GM12878 (cell line): ENCODE measurements at regions not wholly inside any gene's neighbourhood (a gene's known extent, or its start where the extent isn't known, plus 50 kb on each side); places are given as distances from the start of the nearest gene placed in this dataset.
A peak's percentile ranks its signal among the peaks of the same experiment; 100 is the strongest.

Experiments
- ATAC-seq: fragments of 200-7000 bp; cut with Tn5 transposase; 3 replicates; pipeline ENCODE4 v1.9.1; 2020; ENCODE audit warnings: mild to moderate bottlenecking, moderate library complexity
- BruUV-seq: library from RNA; stranded (reverse); fragments of 400-500 nt; replicated peaks from 2 replicates; lab custom pipeline; 2021; lab: Mats Ljungman, UMichigan
- CTCF ChIA-PET: fragments of 300-600 bp; sonication (Branson Sonifier 250); formaldehyde crosslinking; extraction: SDS; loops from one replicate; lab custom pipeline; 2021; ENCODE audit warnings: inconsistent platforms; lab: Yijun Ruan, JAX
- POLR2A ChIA-PET: fragments of 350-600 bp; formaldehyde crosslinking; extraction: SDS; loops from one replicate; lab custom pipeline; 2021; ENCODE audit warnings: inconsistent platforms; lab: Charles Lee
- RAD21 ChIA-PET: fragments of 300-600 bp; sonication (Branson Sonifier 250); formaldehyde crosslinking; loops from one replicate; lab custom pipeline; 2023; ENCODE audit warnings: antibody characterized with exemption; ENCODE audit not compliant: unreplicated experiment; lab: Charles Lee
- SMC1A ChIA-PET: fragments of 300-600 bp; sonication (Branson Sonifier 250); formaldehyde crosslinking; loops from one replicate; lab custom pipeline; 2023; ENCODE audit not compliant: unreplicated experiment, uncharacterized antibody; lab: Charles Lee
- DNase-seq: peaks from one replicate; pipeline ENCODE4 v3.0.0-alpha.2; 2011; ENCODE audit warnings: low read depth, low spot score
- FAIRE-seq: peaks from 3 replicates; lab custom pipeline; 2011; peaks lifted over from hg19 to GRCh38; lab: Jason Lieb, UNC
- H2AFZ ChIP-seq: 2 replicates; pipeline ENCODE4 v1.6.0; 2011; ENCODE audit warnings: low read depth, low read length, control low read depth; ENCODE audit not compliant: control insufficient read depth
- H3K27ac ChIP-seq: 2 replicates; pipeline ENCODE4 v1.5.1; 2011; ENCODE audit warnings: control low read depth; ENCODE audit not compliant: control insufficient read depth, insufficient read depth
- H3K27me3 ChIP-seq, 2 experiments: replicated peaks in 1 of 2; 2 replicates each; pipeline versions ENCODE4 v1.6.0 to v1.6.1; 2011; ENCODE audit warnings: low read length in 1 of 2; ENCODE audit not compliant: control insufficient read depth in 2 of 2, insufficient read depth in 2 of 2
- H3K36me3 ChIP-seq, 2 experiments: 2 replicates each; pipeline ENCODE4 v1.5.1; 2011; ENCODE audit warnings: low read length in 1 of 2; ENCODE audit not compliant: control insufficient read depth in 2 of 2, insufficient read depth in 2 of 2
- H3K4me1 ChIP-seq: 2 replicates; pipeline ENCODE4 v1.6.1; 2011; ENCODE audit warnings: mild to moderate bottlenecking, low read length, moderate library complexity, mixed read lengths; ENCODE audit not compliant: control insufficient read depth, insufficient read depth
- H3K4me2 ChIP-seq: 2 replicates; pipeline ENCODE4 v1.6.0; 2011; ENCODE audit warnings: control low read depth; ENCODE audit not compliant: control insufficient read depth, insufficient read depth
- H3K4me3 ChIP-seq: fragments of 200-600 bp; sonication (generic); 2 replicates; pipeline ENCODE4 v1.5.1; 2016
- H3K79me2 ChIP-seq: 2 replicates; pipeline ENCODE4 v1.6.0; 2011; ENCODE audit warnings: low read length; ENCODE audit not compliant: control insufficient read depth, insufficient read depth
- H3K9ac ChIP-seq: 2 replicates; pipeline ENCODE4 v1.8.0; 2011; ENCODE audit warnings: low read length, control low read depth, mixed read lengths; ENCODE audit not compliant: control insufficient read depth, insufficient read depth
- H3K9me3 ChIP-seq: replicated peaks from 3 replicates; pipeline ENCODE4 v1.5.1; 2011; ENCODE audit warnings: mild to moderate bottlenecking, low read length; ENCODE audit not compliant: control insufficient read depth, insufficient read depth
- H4K20me1 ChIP-seq: 2 replicates; pipeline ENCODE4 v1.6.0; 2011; ENCODE audit not compliant: control insufficient read depth, insufficient read depth
- BACH1 ChIP-seq: fragments of 450-650 bp; IDR thresholded peaks from 2 replicates; pipeline ENCODE4 v1.6.1; 2017; ENCODE audit warnings: mild to moderate bottlenecking, borderline replicate concordance
- BHLHE40 ChIP-seq, 2 experiments: fragments of 450-650 bp in 1 of 2; IDR thresholded peaks; 2 replicates each; pipeline ENCODE4 v1.6.1; 2011 to 2017; ENCODE audit warnings: low read depth in 2 of 2, borderline replicate concordance in 1 of 2, improper control_type of control experiment in 1 of 2, low read length in 1 of 2, mild to moderate bottlenecking in 1 of 2
- CBFB ChIP-seq: IDR thresholded peaks from 2 replicates; pipeline ENCODE4 v1.6.1; 2016; ENCODE audit warnings: antibody characterized with exemption, low read depth
- CBX5 ChIP-seq: sonication (generic); IDR thresholded peaks from 2 replicates; pipeline ENCODE4 v1.6.1; 2016; ENCODE audit warnings: low read depth, moderate library complexity, mild to moderate bottlenecking, inconsistent platforms
- CHD4 ChIP-seq: fragments of 200-600 bp; sonication (generic); IDR thresholded peaks from 2 replicates; pipeline ENCODE4 v1.6.1; 2016; ENCODE audit warnings: mild to moderate bottlenecking
- CREB1 ChIP-seq: IDR thresholded peaks from 2 replicates; pipeline ENCODE4 v1.6.1; 2012; ENCODE audit warnings: low read depth, mild to moderate bottlenecking, inconsistent platforms
- HDAC2 ChIP-seq: fragments of 200-600 bp; sonication (generic); IDR thresholded peaks from 2 replicates; pipeline ENCODE4 v1.6.1; 2017
- HSF1 ChIP-seq: fragments of 150-350 bp; IDR thresholded peaks from 2 replicates; pipeline ENCODE4 v1.6.1; 2014; ENCODE audit warnings: mild to moderate bottlenecking, low read depth, low read length
- IKZF1 ChIP-seq: fragments of 450-650 bp; conservative IDR thresholded peaks from 2 replicates; pipeline ENCODE4 v1.6.1; 2017; ENCODE audit warnings: antibody characterized with exemption, mild to moderate bottlenecking
- PML ChIP-seq: IDR thresholded peaks from 2 replicates; pipeline ENCODE4 v1.6.1; 2012; ENCODE audit warnings: low read length, inconsistent platforms
- POU2F2 ChIP-seq: IDR thresholded peaks from 3 replicates; pipeline ENCODE4 v1.6.1; 2011; ENCODE audit warnings: low read depth, mild to moderate bottlenecking, low read length, borderline replicate concordance
- RBBP5 ChIP-seq: fragments of 200-600 bp; sonication (generic); conservative IDR thresholded peaks from 2 replicates; pipeline ENCODE4 v1.6.1; 2016
- RCOR1 ChIP-seq: conservative IDR thresholded peaks from 2 replicates; pipeline ENCODE4 v1.6.1; 2012; ENCODE audit warnings: low read depth, low read length, improper control_type of control experiment
- SPI1 ChIP-seq: IDR thresholded peaks from 2 replicates; pipeline ENCODE4 v1.6.1; 2011; ENCODE audit warnings: low read depth, mild to moderate bottlenecking, low read length, moderate library complexity, borderline replicate concordance; ENCODE audit not compliant: insufficient read depth
- SREBF1 ChIP-seq: IDR thresholded peaks from 2 replicates; pipeline ENCODE4 v1.6.1; 2012; ENCODE audit warnings: mild to moderate bottlenecking, low read length
- STAT1 ChIP-seq: fragments of 450-650 bp; conservative IDR thresholded peaks from 2 replicates; pipeline ENCODE4 v1.6.1; 2014; ENCODE audit warnings: antibody characterized with exemption, mild to moderate bottlenecking
- YY1 ChIP-seq: IDR thresholded peaks from 2 replicates; pipeline ENCODE4 v1.6.1; 2011; ENCODE audit warnings: low read depth, mild to moderate bottlenecking, low read length
- ZNF622 ChIP-seq: fragments of 450-650 bp; IDR thresholded peaks from 2 replicates; pipeline ENCODE4 v1.6.1; 2017; ENCODE audit warnings: mild to moderate bottlenecking, inconsistent platforms
- ZNF687 ChIP-seq: fragments of 450-650 bp; IDR thresholded peaks from 2 replicates; pipeline ENCODE4 v1.6.1; 2017; ENCODE audit warnings: mild to moderate bottlenecking, moderate library complexity
- WGBS: methylation state at CpG from one replicate; pipeline ENCODE4 v1.1.6; 2016; ENCODE audit warnings: low lambda C conversion rate; ENCODE audit not compliant: insufficient replicate concordance, insufficient coverage; ENCODE audit errors: missing lambda C conversion rate; 5-methylcytosine and 5-hydroxymethylcytosine counted together
- in situ Hi-C: fragments of 300-500 bp; cut with MboI; formaldehyde crosslinking; loops from 9 replicates; pipeline ENCODE4 v1.14.3; 2018; ENCODE audit warnings: mixed read lengths
- intact Hi-C: fragments of 100-400 bp; cut with micrococcal nuclease; formaldehyde crosslinking; loops from one replicate; pipeline ENCODE4 v1.14.2; 2022; ENCODE audit not compliant: unreplicated experiment

- TF ChIP-seq ZNF687 (no peak), YY1 (peak; percentile 64; the same call in 1 of the 2 replicates), BHLHE40 (IDR thresholded peaks at IDR 0.05; ENCODE audit: borderline replicate concordance in 1 of 2, low read depth in 2 of 2, low read length in 1 of 2) (peak; percentile 42 to 67; a peak in 2 of 4 replicates), CREB1 (no peak), BACH1 (no peak), POU2F2 (no peak)
These were observed 371.7 kb upstream of the GBE1 start (continued) for GRCh38 chr3:82133070-82133606.

- Histone ChIP-seq H3K4me2 (no peak overlapping the region), H3K36me3 (no peaks in the 10 kb centered on the region), H3K4me1 (no peaks in the 10 kb centered on the region), H4K20me1 (no peaks in the 10 kb centered on the region), H3K27me3 (no peaks in the 10 kb centered on the region), H3K79me2 (no peaks in the 10 kb centered on the region), H2AFZ (no peak overlapping the region; the same call in 1 of the 2 replicates), H3K9ac (no peak overlapping the region), H3K9me3 (no peaks in the 10 kb centered on the region), H3K4me3 (no peak overlapping the region), H3K27ac (no peak overlapping the region)
- POLR2A ChIA-PET: no interaction called here
- WGBS: 0% methylated on average over 3 of the region's 3 CpGs
- no TSS peak for BruUV-seq
- no peak for ATAC-seq
- in situ Hi-C loops (loop anchor here (5.0 kb wide), 1 partner anchor 550 kb away; no protein-coding TSS in a partner anchor), intact Hi-C loops (loop anchor here (1.0 to 10.0 kb wide), 7 partner anchors 222 to 1392 kb away; no protein-coding TSS in a partner anchor)
- FAIRE-seq: no peak
- RAD21 ChIA-PET: interaction anchor here (0.7 to 2.2 kb wide), 6 partner anchors 196 to 830 kb away, joined by 3 to 13 read pairs (median 4); no protein-coding TSS in a partner anchor
- no peak for DNase-seq
- CTCF ChIA-PET: interaction anchor here (0.6 to 4.2 kb wide), 33 partner anchors 10 to 779 kb away, joined by 3 to 51 read pairs (median 3); no protein-coding TSS in a partner anchor
- SMC1A ChIA-PET: interaction anchor here (0.5 to 2.5 kb wide), 18 partner anchors 10 to 830 kb away, joined by 3 to 15 read pairs (median 4); no protein-coding TSS in a partner anchor
- TF ChIP-seq RBBP5 (no peak), HSF1 (no peak), HDAC2 (no peak), CBX5 (no peak), SREBF1 (no peak), PML (no peak), CHD4 (no peak), SPI1 (no peak), RCOR1 (no peak), IKZF1 (no peak), CBFB (no peak), STAT1 (no peak), ZNF622 (no peak)
These were observed 371.0 kb upstream of the GBE1 start for GRCh38 chr3:82132210-82133069.
